Neural progenitor cell (in vitro differentiated cells): ENCODE measurements at regions not wholly inside any gene's neighbourhood (a gene's known extent, or its start where the extent isn't known, plus 50 kb on each side); places are given as distances from the start of the nearest gene placed in this dataset.

Source experiments
- DNase-seq: peaks from one replicate; pipeline ENCODE4 v3.0.0-alpha.2; 2016; ENCODE audit warnings: low spot score
- H2AFZ ChIP-seq: fragments of 200-600 bp; sonication (generic); replicated peaks from 2 replicates; pipeline ENCODE4 v1.6.1; 2016; ENCODE audit warnings: antibody characterized with exemption
- H3F3A ChIP-seq: fragments of 200-600 bp; sonication (generic); 2 replicates; pipeline ENCODE4 v1.6.1; 2016; ENCODE audit warnings: antibody characterized with exemption, low read depth
- H3K27ac ChIP-seq: fragments of 200-600 bp; sonication (generic); 2 replicates; pipeline ENCODE4 v1.5.1; 2016; ENCODE audit warnings: mild to moderate bottlenecking
- H3K27me3 ChIP-seq: fragments of 200-600 bp; sonication (generic); 2 replicates; pipeline ENCODE4 v1.6.1; 2016; ENCODE audit warnings: mild to moderate bottlenecking, moderate library complexity
- H3K36me3 ChIP-seq: fragments of 200-600 bp; sonication (generic); 2 replicates; pipeline ENCODE4 v1.5.1; 2016
- H3K4me1 ChIP-seq: fragments of 200-600 bp; sonication (generic); 2 replicates; pipeline ENCODE4 v1.6.1; 2016; ENCODE audit warnings: mixed run types
- H3K4me2 ChIP-seq: fragments of 200-600 bp; sonication (generic); 2 replicates; pipeline ENCODE4 v1.6.1; 2016
- H3K4me3 ChIP-seq: fragments of 200-600 bp; sonication (generic); 2 replicates; pipeline ENCODE4 v1.5.1; 2016
- H3K79me2 ChIP-seq: fragments of 200-600 bp; sonication (generic); 2 replicates; pipeline ENCODE4 v1.6.1; 2016; ENCODE audit warnings: low read depth
- H3K9ac ChIP-seq: fragments of 200-600 bp; sonication (generic); 2 replicates; pipeline ENCODE4 v1.6.1; 2016
- H3K9me3 ChIP-seq: fragments of 200-600 bp; sonication (generic); 2 replicates; pipeline ENCODE4 v1.5.1; 2016; ENCODE audit warnings: low read depth
- H4K20me1 ChIP-seq: fragments of 200-600 bp; sonication (generic); 2 replicates; pipeline ENCODE4 v1.6.1; 2016; ENCODE audit warnings: low read depth
- H3K27ac Mint-ChIP-seq: 3 replicates; pipeline ENCODE4 v1.8.0; 2021; ENCODE audit warnings: mixed read lengths
- H3K27me3 Mint-ChIP-seq: 2 replicates; pipeline ENCODE4 v1.8.0; 2022; ENCODE audit warnings: low read depth, mild to moderate bottlenecking, inconsistent platforms, moderate library complexity, mixed read lengths; ENCODE audit not compliant: insufficient read depth
- H3K36me3 Mint-ChIP-seq: 3 replicates; pipeline ENCODE4 v1.8.0; 2021; ENCODE audit warnings: mixed read lengths
- H3K4me1 Mint-ChIP-seq: 3 replicates; pipeline ENCODE4 v1.8.0; 2021; ENCODE audit warnings: mixed read lengths
- H3K4me3 Mint-ChIP-seq: 3 replicates; pipeline ENCODE4 v1.8.0; 2021; ENCODE audit warnings: mild to moderate bottlenecking, moderate library complexity, mixed read lengths
- H3K9me3 Mint-ChIP-seq: 3 replicates; pipeline ENCODE4 v1.8.0; 2020; ENCODE audit warnings: mixed read lengths
- EZH2 ChIP-seq: fragments of 200-600 bp; sonication (generic); IDR thresholded peaks from 2 replicates; pipeline ENCODE4 v1.6.1; 2017; ENCODE audit warnings: antibody characterized with exemption, mild to moderate bottlenecking, moderate library complexity
- EZH2phosphoT487 ChIP-seq: fragments of 200-600 bp; sonication (generic); IDR thresholded peaks from 2 replicates; pipeline ENCODE4 v1.6.1; 2017; ENCODE audit warnings: antibody characterized with exemption
- TF ChIP-seq, protein P1 (sequence below): fragments of 200-600 bp; sonication (generic); IDR thresholded peaks from 2 replicates; pipeline ENCODE4 v1.5.1; 2017; ENCODE audit warnings: antibody characterized with exemption, mild to moderate bottlenecking

DNA sequence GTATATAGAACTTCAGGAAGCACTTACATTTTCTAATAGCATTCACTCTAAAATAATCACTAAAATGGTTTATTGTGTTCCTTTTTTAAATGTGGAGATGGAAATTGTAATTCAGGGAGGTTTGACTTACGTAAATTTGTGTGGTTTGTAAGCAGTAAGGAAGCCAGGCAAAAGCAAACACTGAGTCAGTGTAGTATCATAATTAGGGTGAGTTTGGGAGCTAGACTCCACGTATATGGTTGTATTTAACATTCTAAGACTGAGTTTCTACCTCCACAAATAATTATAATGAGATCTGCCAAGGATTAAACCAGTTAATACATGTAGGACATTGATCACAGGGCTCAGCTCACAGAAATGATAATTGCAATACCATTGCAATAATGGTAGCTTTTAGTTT, 425.5 kb downstream of the CBLN4 start:
- Histone ChIP-seq H3K27me3 (no peaks in the 10 kb centered on the region), H3K4me3 (no peak overlapping the region), H3K27ac (no peak overlapping the region), H3K4me1 (no peaks in the 10 kb centered on the region), H4K20me1 (no peaks in the 10 kb centered on the region), H3K4me2 (no peak overlapping the region), H2AFZ (no peak overlapping the region), H3K9ac (no peak overlapping the region), H3K79me2 (no peaks in the 10 kb centered on the region), H3K36me3 (no peaks in the 10 kb centered on the region), H3F3A (no peaks in the 10 kb centered on the region), H3K9me3 (no peaks in the 10 kb centered on the region)
- Mint-ChIP-seq H3K9me3 (no peaks in the 10 kb centered on the region), H3K4me1 (no peaks in the 10 kb centered on the region), H3K36me3 (no peaks in the 10 kb centered on the region), H3K27me3 (no peaks in the 10 kb centered on the region), H3K4me3 (no peak overlapping the region), H3K27ac (no peak overlapping the region)
- DNase-seq = no peak
- no peak for TF ChIP-seq EZH2phosphoT487
- TF ChIP-seq EZH2 = no peak
- TF ChIP-seq, protein P1, sequence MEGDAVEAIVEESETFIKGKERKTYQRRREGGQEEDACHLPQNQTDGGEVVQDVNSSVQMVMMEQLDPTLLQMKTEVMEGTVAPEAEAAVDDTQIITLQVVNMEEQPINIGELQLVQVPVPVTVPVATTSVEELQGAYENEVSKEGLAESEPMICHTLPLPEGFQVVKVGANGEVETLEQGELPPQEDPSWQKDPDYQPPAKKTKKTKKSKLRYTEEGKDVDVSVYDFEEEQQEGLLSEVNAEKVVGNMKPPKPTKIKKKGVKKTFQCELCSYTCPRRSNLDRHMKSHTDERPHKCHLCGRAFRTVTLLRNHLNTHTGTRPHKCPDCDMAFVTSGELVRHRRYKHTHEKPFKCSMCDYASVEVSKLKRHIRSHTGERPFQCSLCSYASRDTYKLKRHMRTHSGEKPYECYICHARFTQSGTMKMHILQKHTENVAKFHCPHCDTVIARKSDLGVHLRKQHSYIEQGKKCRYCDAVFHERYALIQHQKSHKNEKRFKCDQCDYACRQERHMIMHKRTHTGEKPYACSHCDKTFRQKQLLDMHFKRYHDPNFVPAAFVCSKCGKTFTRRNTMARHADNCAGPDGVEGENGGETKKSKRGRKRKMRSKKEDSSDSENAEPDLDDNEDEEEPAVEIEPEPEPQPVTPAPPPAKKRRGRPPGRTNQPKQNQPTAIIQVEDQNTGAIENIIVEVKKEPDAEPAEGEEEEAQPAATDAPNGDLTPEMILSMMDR = no peak

DNA sequence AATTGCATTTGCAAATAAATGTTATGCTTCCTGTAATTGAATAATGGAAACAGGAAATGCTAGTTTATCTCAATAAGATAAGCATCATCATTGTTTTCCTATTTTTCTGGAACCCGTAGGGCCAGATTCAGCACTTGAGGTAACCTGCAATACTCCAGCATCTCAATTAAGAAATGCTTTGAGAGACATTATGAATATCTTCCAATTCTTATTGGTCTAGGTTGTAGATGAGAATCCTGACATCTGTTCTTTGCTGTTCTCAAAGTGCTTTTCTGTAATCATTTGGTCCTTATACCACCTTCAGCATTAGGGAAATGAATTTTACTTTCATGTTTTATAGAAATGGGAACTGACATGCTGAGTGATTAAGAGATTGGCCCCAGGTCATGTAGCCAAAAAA, 428.3 kb downstream of the CBLN4 start:
- no peaks in the 10 kb centered on the region for H3K9me3 Mint-ChIP-seq
- Histone ChIP-seq H3K9ac (no peak overlapping the region), H3K9me3 (no peaks in the 10 kb centered on the region), H3K36me3 (no peaks in the 10 kb centered on the region), H3K4me1 (no peaks in the 10 kb centered on the region), H3K4me3 (no peak overlapping the region), H3F3A (no peaks in the 10 kb centered on the region), H3K27ac (no peak overlapping the region), H3K27me3 (no peaks in the 10 kb centered on the region), H2AFZ (no peak overlapping the region), H3K4me2 (no peak overlapping the region), H4K20me1 (no peaks in the 10 kb centered on the region), H3K79me2 (no peaks in the 10 kb centered on the region)
- no peak for DNase-seq
- no peaks in the 10 kb centered on the region for H3K36me3 Mint-ChIP-seq
- no peak overlapping the region for H3K4me3 Mint-ChIP-seq
- no peak overlapping the region for H3K27ac Mint-ChIP-seq
- no peaks in the 10 kb centered on the region for H3K4me1 Mint-ChIP-seq
- H3K27me3 Mint-ChIP-seq = no peaks in the 10 kb centered on the region
- TF ChIP-seq, protein P1 = no peak
- no peak for TF ChIP-seq EZH2phosphoT487
- no peak for TF ChIP-seq EZH2

DNA sequence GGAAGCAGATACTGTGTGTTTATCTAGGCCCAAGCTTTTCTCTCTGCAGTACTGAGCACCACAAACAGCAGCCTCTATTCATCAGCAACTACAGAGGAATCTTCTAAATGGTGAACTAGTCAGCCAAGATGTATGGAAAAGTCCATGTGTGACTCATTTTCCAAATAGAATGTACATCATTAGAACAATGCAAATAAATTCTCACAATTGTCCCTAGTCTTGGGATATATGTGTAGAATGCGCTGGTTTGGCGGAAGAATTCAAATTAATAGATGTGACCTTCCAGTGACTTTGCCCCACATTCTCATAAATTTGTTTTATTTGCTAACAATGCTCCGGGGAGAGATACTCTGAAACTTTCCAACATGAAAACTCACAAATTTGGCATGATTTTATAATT, 436.2 kb downstream of the CBLN4 start:
- H3K4me1 ChIP-seq = no peaks in the 10 kb centered on the region
- H3K4me1 Mint-ChIP-seq = no peaks in the 10 kb centered on the region
- H3K9me3 ChIP-seq = no peaks in the 10 kb centered on the region
- no peak overlapping the region for H3K27ac Mint-ChIP-seq
- no peaks in the 10 kb centered on the region for H3K79me2 ChIP-seq
- H3K9ac ChIP-seq = no peak overlapping the region
- H4K20me1 ChIP-seq = no peaks in the 10 kb centered on the region
- no peaks in the 10 kb centered on the region for H3K27me3 Mint-ChIP-seq
- H3K36me3 ChIP-seq = no peaks in the 10 kb centered on the region
- no peak overlapping the region for H3K27ac ChIP-seq
- no peak overlapping the region for H3K4me2 ChIP-seq
- no peaks in the 10 kb centered on the region for H3K27me3 ChIP-seq
- no peak for DNase-seq
- H2AFZ ChIP-seq = no peak overlapping the region
- H3K4me3 Mint-ChIP-seq = no peak overlapping the region
- no peak for TF ChIP-seq EZH2phosphoT487
- TF ChIP-seq, protein P1 = no peak
- TF ChIP-seq EZH2 = no peak
- no peaks in the 10 kb centered on the region for H3K9me3 Mint-ChIP-seq
- H3F3A ChIP-seq = no peaks in the 10 kb centered on the region
- H3K4me3 ChIP-seq = no peak overlapping the region
- H3K36me3 Mint-ChIP-seq = no peaks in the 10 kb centered on the region

DNA sequence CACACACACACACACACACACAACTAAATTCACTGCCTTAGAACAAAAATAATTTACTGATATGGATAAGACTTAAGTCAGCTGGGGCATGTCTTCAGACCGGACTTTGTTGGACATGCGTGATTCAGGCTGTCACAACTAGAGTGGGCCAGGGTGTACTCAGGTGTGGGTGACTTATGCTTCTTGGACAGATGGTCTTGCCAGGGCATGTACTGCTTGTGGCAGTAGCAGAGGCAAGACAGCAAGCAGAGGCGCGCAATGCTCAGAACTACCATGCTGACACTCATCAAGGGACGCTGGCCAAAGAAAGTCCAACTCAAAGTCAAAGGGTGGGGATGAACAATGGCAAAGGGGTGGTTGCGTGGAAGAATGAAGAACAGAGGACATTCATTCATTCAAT, 437.5 kb downstream of the CBLN4 start:
- no peaks in the 10 kb centered on the region for H3K4me1 ChIP-seq
- H3K9me3 ChIP-seq = no peaks in the 10 kb centered on the region
- Mint-ChIP-seq H3K27ac (peak overlapping the region; percentile 51), H3K4me3 (no peak overlapping the region), H3K4me1 (no peaks in the 10 kb centered on the region), H3K9me3 (no peaks in the 10 kb centered on the region), H3K27me3 (no peaks in the 10 kb centered on the region), H3K36me3 (no peaks in the 10 kb centered on the region)
- TF ChIP-seq, protein P1 = no peak
- no peak for TF ChIP-seq EZH2
- TF ChIP-seq EZH2phosphoT487 = no peak
- no peak overlapping the region for H3K27ac ChIP-seq
- no peaks in the 10 kb centered on the region for H3K36me3 ChIP-seq
- no peaks in the 10 kb centered on the region for H4K20me1 ChIP-seq
- H3K4me2 ChIP-seq = no peak overlapping the region
- H3K9ac ChIP-seq = no peak overlapping the region
- no peak for DNase-seq
- H3F3A ChIP-seq = no peaks in the 10 kb centered on the region
- no peaks in the 10 kb centered on the region for H3K79me2 ChIP-seq
- H3K4me3 ChIP-seq = no peak overlapping the region
- no peaks in the 10 kb centered on the region for H3K27me3 ChIP-seq
- no peak overlapping the region for H2AFZ ChIP-seq
